Motor neuron (in vitro differentiated cells): ENCODE measurements at regions not wholly inside any gene's neighbourhood (a gene's known extent, or its start where the extent isn't known, plus 50 kb on each side); places are given as distances from the start of the nearest gene placed in this dataset.

ENCODE experiments used
- ATAC-seq, 8 experiments: fragments of 200-7000 bp; cut with Tn5 transposase; replicated peaks in 6 of 8; 2 replicates each; pipeline ENCODE4 v1.8.0; 2021; ENCODE audit warnings: mild to moderate bottlenecking in 8 of 8, moderate library complexity in 8 of 8
- H3K27ac ChIP-seq, 2 donors: fragments of 250-450 bp; sonication (Bioruptor Pico); 2 replicates each; pipeline ENCODE4 v1.9.0; 2021; ENCODE audit warnings: antibody characterized with exemption in 2 of 2, mild to moderate bottlenecking in 2 of 2, moderate library complexity in 1 of 2
- H3K4me1 ChIP-seq, 2 donors: fragments of 250-450 bp; sonication (Bioruptor Pico); replicated peaks in 1 of 2; 2 replicates each; pipeline ENCODE4 v1.6.1; 2021; ENCODE audit warnings: antibody characterized with exemption in 2 of 2, mild to moderate bottlenecking in 2 of 2, moderate library complexity in 1 of 2
- H3K4me3 ChIP-seq, 5 donors: fragments of 250-450 bp; sonication (Bioruptor Pico); 2 replicates each; pipeline ENCODE4 v1.9.0; 2021; ENCODE audit warnings: antibody characterized with exemption in 5 of 5, mild to moderate bottlenecking in 5 of 5, moderate library complexity in 4 of 5
- WGBS, 10 experiments: fragments of 450-650 bp; shearing (Covaris generic); methylation state at CpG; one replicate each; pipeline ENCODE4 v1.0.0; 2022; 5-methylcytosine and 5-hydroxymethylcytosine counted together
- in situ Hi-C, 9 experiments: fragments of 400-800 bp; cut with MboI; loops; one replicate each; pipeline ENCODE4 v1.15.0; 2021; ENCODE audit warnings: low sequenced_read_pairs in 9 of 9, low pct_unique_long_range_greater_than_20kb in 2 of 9; ENCODE audit not compliant: unreplicated experiment in 9 of 9

DNA sequence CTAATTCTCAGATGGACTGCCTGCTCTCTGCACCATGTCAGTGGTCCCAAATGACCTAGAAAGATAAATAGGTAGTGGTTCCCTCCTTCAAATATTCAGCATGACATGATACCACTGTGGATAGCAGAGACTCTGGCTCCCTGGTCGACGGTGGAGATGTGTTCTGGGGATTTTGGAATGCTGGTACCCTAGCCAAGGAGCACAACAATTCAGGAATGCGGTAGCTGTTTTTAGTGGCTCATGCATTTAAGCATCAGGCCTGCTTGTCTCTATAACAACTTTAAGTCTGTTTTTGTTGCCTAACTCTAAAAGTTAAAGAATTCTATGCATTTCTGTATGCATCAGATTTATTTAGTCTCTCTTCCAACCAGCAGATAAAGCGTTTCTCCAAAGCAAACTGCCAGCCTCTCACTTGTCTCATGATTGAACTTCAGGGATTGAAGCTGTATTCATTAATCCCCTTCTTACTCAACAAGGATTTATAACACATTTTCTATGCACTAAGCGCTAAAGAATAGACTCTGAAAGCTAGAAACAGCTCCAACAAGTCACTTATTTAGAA, 164.9 kb upstream of the BMP4 start:
- in situ Hi-C loops: no loop called here

DNA sequence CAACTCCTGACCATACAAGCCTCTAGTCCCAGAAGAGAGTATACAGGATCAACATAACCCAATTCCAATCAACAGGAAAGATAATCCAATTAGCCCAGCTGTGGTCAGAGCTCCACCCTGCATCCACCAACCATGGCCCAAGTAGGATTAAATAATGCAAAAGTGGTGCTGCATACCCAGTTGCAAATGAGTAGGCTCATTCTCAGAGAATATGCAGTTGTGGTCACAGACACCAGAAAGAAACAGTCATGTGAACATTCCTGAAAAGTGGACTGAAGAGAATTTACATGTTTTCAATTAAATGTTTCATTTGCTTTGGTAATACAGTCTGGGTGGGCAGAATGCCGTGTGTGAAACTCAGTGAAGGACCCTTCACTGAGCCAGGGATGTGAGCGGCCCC, 167.2 kb upstream of the BMP4 start:
- 0 to 100% (median 90%) methylated on average over 2 of the region's 2 CpGs; no CpG with 5 or more reads in 4 of the 10 experiments for WGBS, 10 experiments
- ATAC-seq: peak in 3 of 8 experiments; percentile 99 to 100 (median 99)
- Histone ChIP-seq H3K4me3 (no peak overlapping the region), H3K27ac (no peak overlapping the region), H3K4me1 (peaks cover 8 to 9% of the 10 kb centered on the region in 2 donors)
- in situ Hi-C loops: no loop called here

More for the DNA sequence above, 164.9 kb upstream of the BMP4 start:
- WGBS, 10 experiments: 70 to 100% (median 86%) methylated on average over 1 to 5 of the region's 5 CpGs; no CpG with 5 or more reads in 1 of the 10 experiments
- peak in 1 of 8 experiments; percentile 15 for ATAC-seq
- peaks cover 8 to 9% of the 10 kb centered on the region in 2 donors for H3K4me1 ChIP-seq
- H3K27ac ChIP-seq: no peak overlapping the region
- no peak overlapping the region for H3K4me3 ChIP-seq

DNA sequence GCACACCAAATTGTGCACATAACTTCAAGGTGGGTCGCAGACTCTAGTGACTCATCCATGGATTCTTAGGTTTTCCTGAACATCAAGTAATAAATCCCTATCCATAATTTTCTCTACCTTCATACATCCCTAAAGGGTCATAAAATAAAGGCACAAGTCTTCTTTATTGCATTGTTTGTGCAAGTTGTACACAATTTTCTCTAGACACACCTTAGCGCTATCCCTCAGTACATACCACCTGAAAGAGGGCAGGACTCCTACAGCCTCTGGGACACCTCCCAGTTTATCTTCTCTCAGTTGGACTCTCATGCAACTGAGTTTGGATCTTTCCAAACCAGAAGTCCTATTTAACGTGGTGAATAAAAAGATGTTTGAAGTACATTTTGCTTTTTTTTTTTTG, 168.5 kb upstream of the BMP4 start:
- 56 to 100% (median 79%) methylated on average over 1 to 3 of the region's 3 CpGs for WGBS, 10 experiments
- Histone ChIP-seq H3K4me1 (peaks cover 4% of the 10 kb centered on the region in 2 donors), H3K4me3 (no peak overlapping the region), H3K27ac (no peak overlapping the region)
- in situ Hi-C loops: no loop called here
- ATAC-seq: no peak

DNA sequence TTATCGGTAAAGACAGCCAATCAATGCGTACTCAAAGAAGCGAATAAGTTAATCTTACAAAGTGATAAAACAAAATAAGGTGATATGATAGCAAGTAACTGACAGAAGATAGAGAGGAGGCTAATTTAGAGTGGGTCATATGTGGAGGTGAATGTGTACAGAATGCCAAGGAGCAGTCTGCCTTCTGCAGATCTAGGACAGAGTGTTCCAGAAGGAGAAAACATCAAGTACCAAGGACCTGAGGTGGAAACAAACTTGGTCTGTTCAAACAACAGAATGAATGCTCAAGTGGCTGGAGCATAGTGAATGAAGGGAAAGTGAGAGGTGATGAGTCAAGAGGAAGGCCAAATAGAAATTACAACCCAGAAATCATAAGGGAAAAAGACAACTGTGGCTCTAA, 170.3 kb upstream of the BMP4 start:
- Histone ChIP-seq H3K4me1 (no peaks in the 10 kb centered on the region), H3K27ac (no peak overlapping the region), H3K4me3 (no peak overlapping the region)
- ATAC-seq: no peak
- in situ Hi-C loops: no loop called here
- WGBS, 10 experiments: 87 to 100% (median 100%) methylated on average over 1 to 3 of the region's 3 CpGs; no CpG with 5 or more reads in 2 of the 10 experiments

DNA sequence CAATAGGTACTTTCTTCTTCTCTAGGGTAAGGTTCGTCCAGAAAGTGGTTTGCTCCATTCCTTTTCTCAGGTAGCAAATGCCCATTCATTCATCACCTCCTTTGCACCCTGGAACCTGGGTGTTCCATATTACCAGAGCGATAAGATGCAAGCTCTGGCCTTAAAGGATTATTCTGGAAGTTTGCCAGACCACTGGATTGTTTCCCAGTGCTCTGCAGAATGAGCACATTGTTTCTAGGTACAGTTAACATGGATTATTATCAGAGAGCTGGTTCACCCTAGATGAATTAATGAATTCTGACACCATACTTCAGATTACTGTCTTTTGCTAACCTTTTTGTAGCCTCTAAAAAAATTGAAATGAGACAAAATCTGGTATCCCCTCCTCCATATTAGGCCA, 170.9 kb upstream of the BMP4 start:
- no peak overlapping the region for H3K27ac ChIP-seq
- ATAC-seq: no peak
- in situ Hi-C loops: no loop called here
- no peaks in the 10 kb centered on the region for H3K4me1 ChIP-seq
- no peak overlapping the region for H3K4me3 ChIP-seq
- 0 to 100% (median 79%) methylated on average over 1 to 2 of the region's 2 CpGs; no CpG with 5 or more reads in 2 of the 10 experiments for WGBS, 10 experiments

DNA sequence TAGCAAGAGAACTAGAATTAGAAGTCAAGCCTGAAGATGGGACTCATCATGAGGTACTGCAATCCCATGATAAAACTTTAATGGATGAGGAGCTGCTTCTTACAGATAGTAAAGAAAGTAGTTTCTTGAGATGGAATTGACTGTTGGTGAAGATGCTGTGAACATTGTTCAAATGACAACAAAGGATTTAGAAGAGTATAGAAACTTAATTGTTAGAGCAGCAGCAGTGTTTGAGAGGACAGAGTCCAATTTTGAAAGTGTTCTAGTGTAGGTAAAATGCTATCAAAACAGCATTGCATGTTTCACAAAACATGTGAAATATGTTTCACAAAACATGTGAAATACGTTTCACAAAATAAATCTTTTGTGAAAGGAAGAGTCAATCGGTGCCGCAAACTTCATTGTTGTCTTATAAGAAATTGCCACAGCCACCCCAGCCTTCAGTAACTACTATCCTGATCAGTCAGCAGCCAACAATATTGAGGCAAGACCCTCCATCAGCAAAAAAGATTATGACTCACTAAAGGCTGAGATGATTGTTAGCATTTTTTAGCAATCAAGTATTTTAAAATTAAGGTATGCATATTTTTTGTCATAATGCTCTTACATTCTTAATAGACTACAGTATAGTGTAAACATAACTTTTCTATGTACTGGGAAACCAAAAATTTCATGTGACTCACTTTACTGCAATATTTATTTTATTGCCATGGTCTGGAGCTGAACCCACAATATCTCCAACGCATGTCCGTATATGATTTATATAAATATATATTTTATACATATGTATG, 173.4 kb upstream of the BMP4 start:
- WGBS, 10 experiments: 67 to 92% (median 80%) methylated on average over 2 to 5 of the region's 5 CpGs
- ATAC-seq: no peak
- in situ Hi-C loops: no loop called here
- Histone ChIP-seq H3K27ac (no peak overlapping the region), H3K4me3 (no peak overlapping the region), H3K4me1 (no peaks in the 10 kb centered on the region)

DNA sequence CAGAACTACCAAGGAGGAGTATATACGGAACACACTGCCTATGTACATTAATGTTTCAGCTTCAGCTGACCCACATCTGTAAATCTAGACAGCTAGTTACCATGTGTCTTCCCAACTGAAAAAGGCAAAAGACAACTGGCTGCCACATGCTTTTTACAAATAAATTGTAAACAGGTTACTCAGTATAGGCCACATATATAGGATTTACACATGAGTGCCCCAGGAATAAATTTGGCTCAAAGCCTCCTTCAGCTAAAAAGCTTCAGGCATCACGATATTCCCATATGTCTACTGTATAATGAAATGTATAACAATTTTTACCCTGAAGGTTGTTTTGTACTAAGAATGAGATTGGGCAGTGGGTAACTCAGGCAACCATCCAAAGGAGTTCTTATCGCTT, 175.9 kb upstream of the BMP4 start:
- in situ Hi-C loops: no loop called here
- WGBS, 10 experiments: 36 to 100% (median 73%) methylated on average over 1 to 3 of the region's 3 CpGs; no CpG with 5 or more reads in 1 of the 10 experiments
- peak in 1 of 8 experiments; percentile 74 for ATAC-seq
- Histone ChIP-seq H3K4me3 (no peak overlapping the region), H3K27ac (no peak overlapping the region), H3K4me1 (no peaks in the 10 kb centered on the region)

DNA sequence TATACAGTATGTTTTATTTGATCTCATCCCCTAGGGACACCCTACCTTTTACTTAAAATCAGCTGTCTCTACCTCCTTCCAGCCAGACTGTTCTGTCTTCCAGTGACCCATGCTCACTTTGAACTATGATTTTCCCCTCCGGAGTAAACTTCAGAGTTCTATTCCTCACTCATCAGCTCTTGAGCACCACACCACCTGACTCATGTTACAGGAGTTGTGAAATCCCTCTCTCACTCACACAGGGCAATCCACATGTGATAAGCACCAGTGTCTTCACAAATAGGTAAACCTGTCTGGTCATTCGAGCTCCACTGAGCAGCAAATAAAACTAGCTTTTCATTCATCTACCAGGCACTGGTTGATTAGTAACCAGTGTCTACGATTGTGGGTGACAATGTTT, 177.3 kb upstream of the BMP4 start:
- ATAC-seq: peak in 1 of 8 experiments; percentile 21
- no peaks in the 10 kb centered on the region for H3K4me1 ChIP-seq
- 33 to 100% (median 69%) methylated on average over 1 to 3 of the region's 3 CpGs for whole genome bisulfite sequencing, 10 experiments
- no peak overlapping the region for H3K4me3 ChIP-seq
- in situ Hi-C loops: no loop called here
- H3K27ac ChIP-seq: no peak overlapping the region

DNA sequence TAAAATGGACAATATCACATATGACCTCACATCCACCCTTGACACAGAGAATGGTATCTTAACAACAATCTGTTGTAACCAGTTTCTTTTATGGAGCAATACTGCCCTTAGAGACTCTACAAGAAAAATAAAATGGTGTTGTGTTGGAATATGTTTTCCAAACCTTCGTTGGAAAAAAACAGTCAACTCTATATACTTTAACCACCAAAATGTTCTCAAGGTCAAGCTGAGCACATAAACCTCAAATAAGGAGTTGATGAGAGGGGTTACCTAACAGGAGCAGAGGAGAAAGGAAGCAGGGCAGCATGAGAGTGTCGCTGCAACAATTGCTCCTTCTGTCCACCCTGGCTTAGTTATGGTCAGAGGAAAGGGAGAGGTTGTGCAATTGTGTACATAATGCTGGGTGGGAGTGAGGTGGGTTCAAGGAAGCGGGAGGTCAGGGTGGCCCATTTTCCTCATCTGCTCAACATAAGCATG, 179.2 kb upstream of the BMP4 start:
- WGBS, 10 experiments: 20 to 100% (median 82%) methylated on average over 1 to 3 of the region's 3 CpGs

DNA sequence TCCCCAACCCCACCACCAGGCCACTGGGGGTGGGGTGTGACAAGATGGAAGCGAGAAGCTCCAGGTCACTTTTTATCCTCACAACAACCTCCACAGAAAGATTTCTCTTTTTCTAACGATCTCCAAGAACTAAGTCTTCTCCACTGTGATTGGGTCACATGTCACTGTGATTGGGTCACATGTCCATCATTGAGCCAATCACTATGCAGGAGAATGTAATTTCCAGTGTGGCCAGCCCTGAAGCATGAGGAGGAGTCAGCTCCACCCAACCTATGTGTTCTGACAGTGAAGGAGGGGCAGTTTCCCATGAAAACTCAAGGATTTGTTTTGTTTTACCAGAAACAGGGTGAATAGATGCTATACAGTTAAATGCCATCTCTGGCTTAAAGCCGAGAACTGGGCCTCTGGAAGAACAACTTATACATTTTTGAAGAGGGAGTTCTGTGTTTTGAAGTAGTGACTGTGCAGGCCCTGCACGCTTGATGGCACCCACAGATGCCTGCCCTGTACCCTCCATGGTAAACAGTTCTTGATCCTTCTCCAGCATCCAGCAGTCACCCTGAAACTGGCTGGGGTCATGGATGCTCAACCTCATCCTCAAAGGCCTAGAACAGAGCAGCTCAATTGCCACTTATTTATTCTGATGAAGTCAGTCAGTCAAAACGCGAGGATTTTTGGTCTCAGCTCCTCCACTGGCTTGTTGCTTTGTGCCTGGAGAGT, 180.4 kb upstream of the BMP4 start:
- Histone ChIP-seq H3K4me3 (no peak overlapping the region), H3K27ac (no peak overlapping the region), H3K4me1 (no peaks in the 10 kb centered on the region)
- 40 to 100% (median 75%) methylated on average over 1 to 5 of the region's 6 CpGs; no CpG with 5 or more reads in 1 of the 10 experiments for WGBS, 10 experiments
- no peak for ATAC-seq
- in situ Hi-C loops: no loop called here

More for the DNA sequence above, 179.2 kb upstream of the BMP4 start:
- no peak overlapping the region for H3K4me3 ChIP-seq
- no peaks in the 10 kb centered on the region for H3K4me1 ChIP-seq
- H3K27ac ChIP-seq: no peak overlapping the region
- ATAC-seq: no peak
- in situ Hi-C loops: no loop called here

DNA sequence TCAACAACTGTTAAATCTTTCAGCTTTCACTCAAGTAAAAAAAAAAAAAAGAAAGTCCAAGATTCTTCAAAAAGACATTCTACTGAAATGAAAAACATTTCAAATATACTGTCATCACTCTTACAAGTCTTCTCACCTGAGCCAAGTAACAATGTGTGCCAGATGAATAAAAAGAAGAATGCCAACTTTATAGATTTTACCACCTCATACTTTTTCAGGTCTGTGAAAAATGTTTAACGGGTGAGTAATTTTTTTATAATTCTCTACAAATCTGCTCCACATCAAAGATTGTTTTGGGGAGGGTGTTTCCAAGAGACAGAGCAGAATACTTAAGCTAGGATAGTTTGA, 181.0 kb upstream of the BMP4 start:
- H3K4me3 ChIP-seq: no peak overlapping the region
- in situ Hi-C loops: no loop called here
- ATAC-seq: no peak
- WGBS, 10 experiments: 14 to 100% (median 73%) methylated on average over 1 of the region's 1 CpG; no CpG with 5 or more reads in 2 of the 10 experiments
- H3K4me1 ChIP-seq: no peaks in the 10 kb centered on the region
- no peak overlapping the region for H3K27ac ChIP-seq

DNA sequence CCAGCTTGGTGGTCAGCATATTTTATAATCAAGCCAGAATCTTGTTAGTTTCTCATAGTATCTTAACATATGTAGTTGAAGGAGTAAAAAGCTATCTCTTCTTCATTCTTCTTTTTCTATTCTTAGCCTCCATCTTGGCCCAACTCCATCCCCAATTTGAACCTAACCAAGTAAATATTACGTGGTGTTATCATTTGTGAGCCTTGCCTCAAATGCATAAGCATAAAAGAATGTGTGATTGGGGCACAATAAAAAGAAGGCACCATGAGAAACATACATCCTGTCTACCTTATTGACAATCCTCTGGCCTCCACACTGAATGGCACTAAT, 181.4 kb upstream of the BMP4 start:
- H3K4me1 ChIP-seq: no peaks in the 10 kb centered on the region
- in situ Hi-C loops: no loop called here
- H3K4me3 ChIP-seq: no peak overlapping the region
- H3K27ac ChIP-seq: no peak overlapping the region
- no peak for ATAC-seq
- WGBS, 10 experiments: 25 to 100% (median 67%) methylated on average over 1 of the region's 1 CpG; no CpG with 5 or more reads in 5 of the 10 experiments

DNA sequence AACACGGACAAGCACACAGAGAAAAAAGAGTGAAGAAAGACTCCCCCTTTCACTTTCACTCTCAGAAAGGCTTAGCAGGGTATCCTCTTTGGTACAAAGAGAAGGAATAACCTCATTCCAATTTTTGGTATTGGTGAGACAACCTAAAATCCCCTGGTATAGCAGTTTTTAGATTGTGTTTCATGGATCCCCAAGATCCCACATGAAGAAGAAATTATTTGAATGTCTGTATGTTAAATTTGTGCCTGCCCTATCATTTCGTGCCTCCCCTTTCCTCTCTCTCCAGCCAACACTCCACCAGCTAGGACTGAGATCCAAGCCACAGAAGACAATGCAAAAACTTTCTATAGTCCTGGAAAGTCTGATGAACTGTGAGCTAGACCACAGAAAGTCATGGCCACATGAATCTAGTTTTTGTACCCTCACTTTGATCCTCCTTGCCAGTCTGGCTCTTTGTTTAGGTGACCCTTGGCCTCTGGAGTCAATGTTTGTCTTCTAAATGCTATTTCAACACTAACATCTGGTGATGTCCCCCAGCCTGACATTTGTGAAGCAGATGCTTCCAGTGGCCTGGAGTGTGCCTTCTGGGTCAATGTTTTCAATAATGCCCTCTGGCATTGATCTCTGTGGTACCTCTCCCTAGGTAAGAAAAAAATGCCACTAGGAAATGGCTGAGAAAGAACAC, 181.9 kb upstream of the BMP4 start:
- Histone ChIP-seq H3K27ac (no peak overlapping the region), H3K4me3 (no peak overlapping the region), H3K4me1 (no peaks in the 10 kb centered on the region)
- 13 to 100% (median 62%) methylated on average over 1 to 2 of the region's 2 CpGs; no CpG with 5 or more reads in 2 of the 10 experiments for WGBS, 10 experiments
- in situ Hi-C loops: no loop called here
- peak in 1 of 8 experiments; percentile 20 for ATAC-seq
